Esophagus muscularis mucosa (tissue), 4 donors: ENCODE measurements at regions not wholly inside any gene's neighbourhood (a gene's known extent, or its start where the extent isn't known, plus 50 kb on each side); places are given as distances from the start of the nearest gene placed in this dataset.
"Not testable (repeated sequence)": the region's sequence is repeated elsewhere in the genome, so short reads cannot be mapped to it uniquely, and the experiment has no call there.

Experiments
- DNase-seq: peaks from one replicate; pipeline ENCODE4 v3.0.0-alpha.2; 2017; ENCODE audit errors: extremely low spot score
- H3K27ac ChIP-seq, 4 donors: fragments of 200-600 bp; sonication (generic); replicated peaks in 1 of 4; 1 replicate in 3 of 4; 2 replicates in 1 of 4; pipeline ENCODE4 v1.5.1; 2016 to 2019; ENCODE audit warnings: mild to moderate bottlenecking in 1 of 4
- H3K27me3 ChIP-seq, 4 donors: fragments of 200-600 bp; sonication (generic); one replicate each; pipeline versions ENCODE4 v1.5.1 to v1.6.0; 2016 to 2019
- H3K36me3 ChIP-seq, 4 donors: fragments of 200-600 bp; sonication (generic); one replicate each; pipeline ENCODE4 v1.5.1; 2016 to 2019
- H3K4me1 ChIP-seq, 4 donors: fragments of 200-600 bp; sonication (generic); one replicate each; pipeline ENCODE4 v1.5.1; 2016 to 2019
- H3K4me3 ChIP-seq, 4 donors: fragments of 200-600 bp; sonication (generic); 1 replicate in 2 of 4; 2 replicates in 2 of 4; pipeline ENCODE4 v1.5.1; 2016 to 2019; ENCODE audit warnings: mild to moderate bottlenecking in 4 of 4, moderate library complexity in 1 of 4
- H3K9me3 ChIP-seq, 4 donors: fragments of 200-600 bp; sonication (generic); 1 replicate in 3 of 4; 2 replicates in 1 of 4; pipeline ENCODE4 v1.5.1; 2016 to 2019
- CTCF ChIP-seq, 3 experiments: fragments of 200-600 bp in 2 of 3; fragments of 450-650 bp in 1 of 3; sonication (generic) in 2 of 3; IDR thresholded peaks; one replicate each; pipeline ENCODE4 v1.5.1; 2017 to 2019; ENCODE audit warnings: antibody characterized with exemption in 3 of 3, mild to moderate bottlenecking in 2 of 3, moderate library complexity in 1 of 3
- WGBS: methylation state at CpG from one replicate; pipeline ENCODE4 v1.1.5; 2018; 5-methylcytosine and 5-hydroxymethylcytosine counted together
- intact Hi-C: fragments of 100-400 bp; cut with DNase I; formaldehyde crosslinking; loops from one replicate; pipeline ENCODE4 v1.15.1; 2023

GRCh38 chr5:34188001-34188822 is 145.2 kb upstream of the C1QTNF3 start:
- H3K4me3 ChIP-seq, H3K27me3 ChIP-seq, H3K27ac ChIP-seq, intact Hi-C loops, H3K4me1 ChIP-seq, H3K9me3 ChIP-seq: not testable (repeated sequence)
- TF ChIP-seq CTCF (IDR thresholded peaks at IDR 0.05) = peak in 2 of 3 experiments; percentile 34 to 36
- DNase-seq = peak; percentile 91
- WGBS = 88% methylated on average over 8 of the region's 11 CpGs
- H3K36me3 ChIP-seq = peaks cover 13 to 34% (median 18%) of the 10 kb centered on the region in 4 donors

DNA sequence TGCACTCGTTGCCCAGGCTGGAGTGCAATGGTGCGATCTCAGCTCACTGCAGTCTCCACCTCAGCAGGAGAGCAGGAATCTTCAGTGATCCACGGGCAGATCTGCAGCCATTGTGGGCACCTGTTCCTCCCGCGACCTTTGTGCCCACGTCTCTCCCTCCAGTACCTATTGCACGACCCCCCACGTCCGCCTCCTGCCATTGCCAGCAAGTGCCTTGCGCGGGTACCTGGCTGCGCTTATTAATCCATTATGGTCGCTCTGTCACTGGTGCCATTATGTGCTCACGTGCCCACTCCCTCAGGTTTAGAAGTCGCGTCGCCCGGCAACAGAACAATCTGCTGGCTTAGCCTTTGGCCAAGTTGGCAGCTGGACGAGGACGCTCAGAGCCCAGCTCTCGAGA is 146.2 kb upstream of the C1QTNF3 start:
- H3K9me3 ChIP-seq, intact Hi-C loops, H3K4me3 ChIP-seq, DNase-seq, H3K27ac ChIP-seq, H3K4me1 ChIP-seq, H3K27me3 ChIP-seq: not testable (repeated sequence)
- peaks cover 13 to 34% (median 18%) of the 10 kb centered on the region in 4 donors for H3K36me3 ChIP-seq
- 96% methylated on average over 18 of the region's 21 CpGs for WGBS

DNA sequence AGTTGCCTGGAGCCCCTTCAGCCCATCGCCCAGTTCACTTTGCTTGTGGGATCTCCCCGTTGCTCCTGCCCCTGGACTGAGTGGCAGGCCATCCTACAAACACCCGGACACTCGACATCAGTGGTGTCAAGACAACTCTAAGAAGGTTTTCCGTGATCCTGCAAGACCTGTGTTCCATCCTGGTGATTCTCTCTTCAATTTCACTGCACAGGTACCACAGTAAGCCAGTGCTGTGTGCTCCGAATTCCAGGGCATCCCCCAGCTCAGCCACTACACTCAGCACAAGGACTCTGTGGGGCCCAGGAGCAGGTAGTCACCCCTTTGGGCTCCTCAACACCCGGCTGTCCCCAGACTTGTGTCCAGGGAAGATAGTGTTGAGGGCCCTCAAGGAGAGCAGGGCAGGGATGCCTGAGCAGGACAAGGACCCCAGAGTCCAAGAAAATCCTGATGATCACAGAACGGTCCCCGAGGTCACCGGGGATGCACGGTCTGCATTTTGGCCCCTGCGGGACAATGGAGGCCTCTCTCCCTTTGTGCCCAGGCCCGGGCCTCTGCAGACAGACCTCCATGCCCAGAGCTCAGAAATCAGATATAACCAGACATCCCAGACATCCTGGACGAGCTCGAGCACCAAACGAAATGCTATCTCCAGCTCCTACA is 146.9 kb upstream of the C1QTNF3 start:
- H3K4me1 ChIP-seq, H3K9me3 ChIP-seq, H3K27me3 ChIP-seq, intact Hi-C loops, H3K27ac ChIP-seq, H3K4me3 ChIP-seq, DNase-seq: not testable (repeated sequence)
- peaks cover 13 to 34% (median 18%) of the 10 kb centered on the region in 4 donors for H3K36me3 ChIP-seq
- 97% methylated on average over 16 of the region's 16 CpGs for WGBS

GRCh38 chr5:34190466-34190865 is 147.5 kb upstream of the C1QTNF3 start:
- intact Hi-C loops, DNase-seq, H3K4me1 ChIP-seq, H3K9me3 ChIP-seq, H3K27me3 ChIP-seq, H3K27ac ChIP-seq, H3K4me3 ChIP-seq: not testable (repeated sequence)
- WGBS = 96% methylated on average over 16 of the region's 16 CpGs
- peaks cover 13 to 34% (median 18%) of the 10 kb centered on the region in 4 donors for H3K36me3 ChIP-seq

GRCh38 chr5:34191279-34191744 is 148.3 kb upstream of the C1QTNF3 start:
- intact Hi-C loops, H3K4me1 ChIP-seq, H3K4me3 ChIP-seq, H3K27me3 ChIP-seq, H3K27ac ChIP-seq, H3K9me3 ChIP-seq, DNase-seq: not testable (repeated sequence)
- 91% methylated on average over 17 of the region's 17 CpGs for WGBS
- H3K36me3 ChIP-seq = peaks cover 13 to 37% (median 18%) of the 10 kb centered on the region in 4 donors

GRCh38 chr5:34192064-34192922 is 149.3 kb upstream of the C1QTNF3 start:
- H3K4me3 ChIP-seq, H3K4me1 ChIP-seq, H3K9me3 ChIP-seq, H3K27ac ChIP-seq, intact Hi-C loops, H3K27me3 ChIP-seq: not testable (repeated sequence)
- H3K36me3 ChIP-seq = peaks cover 13 to 42% (median 18%) of the 10 kb centered on the region in 4 donors
- DNase-seq = peak; percentile 92
- 88% methylated on average over 26 of the region's 26 CpGs for WGBS

GRCh38 chr5:34192923-34193262 is 149.9 kb upstream of the C1QTNF3 start:
- peaks cover 13 to 42% (median 18%) of the 10 kb centered on the region in 4 donors for H3K36me3 ChIP-seq
- WGBS = 93% methylated on average over 11 of the region's 13 CpGs
- H3K27me3 ChIP-seq, intact Hi-C loops, H3K4me3 ChIP-seq, DNase-seq, H3K27ac ChIP-seq, H3K4me1 ChIP-seq, H3K9me3 ChIP-seq: not testable (repeated sequence)

- DNase-seq, intact Hi-C loops, H3K27me3 ChIP-seq, H3K9me3 ChIP-seq, H3K4me1 ChIP-seq, H3K4me3 ChIP-seq, H3K27ac ChIP-seq: not testable (repeated sequence)
- H3K36me3 ChIP-seq = peaks cover 13 to 42% (median 18%) of the 10 kb centered on the region in 4 donors
- whole genome bisulfite sequencing = 96% methylated on average over 7 of the region's 7 CpGs
These were observed 150.3 kb upstream of the C1QTNF3 start for GRCh38 chr5:34193297-34193696.

DNA sequence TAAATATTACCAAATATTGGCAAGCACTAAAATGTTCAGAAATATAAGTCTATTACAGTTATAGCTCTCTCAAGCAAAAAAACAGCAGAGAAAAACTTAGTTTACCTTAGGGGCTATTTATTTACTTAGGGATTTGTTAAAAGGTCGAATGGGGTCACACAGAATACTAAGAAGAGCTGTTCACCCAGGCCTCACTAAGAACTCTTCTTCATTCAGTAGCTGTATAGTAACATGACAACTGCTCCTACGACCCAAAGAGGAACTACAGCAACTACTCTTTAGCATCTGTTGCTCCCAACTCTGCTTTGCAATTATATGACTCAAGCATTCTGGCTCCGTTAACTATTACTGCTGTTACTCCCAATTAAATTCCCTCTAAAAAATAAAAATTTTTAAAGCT is 150.8 kb upstream of the C1QTNF3 start:
- H3K9me3 ChIP-seq, intact Hi-C loops, H3K4me3 ChIP-seq, DNase-seq, H3K27ac ChIP-seq, H3K4me1 ChIP-seq, H3K27me3 ChIP-seq: not testable (repeated sequence)
- 70% methylated on average over 3 of the region's 3 CpGs for WGBS
- peaks cover 13 to 42% (median 18%) of the 10 kb centered on the region in 4 donors for H3K36me3 ChIP-seq

GRCh38 chr5:34196091-34196490 is 153.1 kb upstream of the C1QTNF3 start:
- H3K4me3 ChIP-seq, DNase-seq, H3K4me1 ChIP-seq, intact Hi-C loops, H3K27ac ChIP-seq, H3K9me3 ChIP-seq, H3K27me3 ChIP-seq: not testable (repeated sequence)
- H3K36me3 ChIP-seq = peaks cover 0 to 24% (median 9%) of the 10 kb centered on the region in 4 donors
- 99% methylated on average over 7 of the region's 7 CpGs for WGBS

- H3K4me1 ChIP-seq, H3K27me3 ChIP-seq, H3K4me3 ChIP-seq, H3K27ac ChIP-seq, H3K9me3 ChIP-seq, DNase-seq, intact Hi-C loops, H3K36me3 ChIP-seq: not testable (repeated sequence)
- WGBS = 100% methylated on average over 1 of the region's 1 CpG
These were observed 162.3 kb upstream of the C1QTNF3 start for GRCh38 chr5:34205347-34205746.
